Hematopoietic multipotent progenitor cell treated with erythropoietin and hydrocortisone succinate and interleukin-3 and kit ligand, for 6 days (in vitro differentiated cells): ENCODE measurements at regions not wholly inside any gene's neighbourhood (a gene's known extent, or its start where the extent isn't known, plus 50 kb on each side); places are given as distances from the start of the nearest gene placed in this dataset.

Experiments used
- DNase-seq: peaks from one replicate; pipeline ENCODE4 v3.0.0-alpha.2; 2015

- DNase-seq = no peak
Measured at GRCh38 chr21:20728691-20729090, 269.5 kb upstream of the NCAM2 start.

- DNase-seq = no peak
Measured at GRCh38 chr21:20729376-20729775, 268.8 kb upstream of the NCAM2 start.

GRCh38 chr21:20730441-20730840 lies 267.8 kb upstream of the NCAM2 start:
- no peak for DNase-seq

GRCh38 chr21:20735257-20735656 lies 263.0 kb upstream of the NCAM2 start:
- no peak for DNase-seq

- DNase-seq = no peak
Measured at GRCh38 chr21:20737227-20737913, 260.8 kb upstream of the NCAM2 start.

GRCh38 chr21:20739421-20739820 lies 258.8 kb upstream of the NCAM2 start:
- DNase-seq = peak; percentile 5

GRCh38 chr21:20741445-20741844 lies 256.8 kb upstream of the NCAM2 start:
- no peak for DNase-seq

- DNase-seq = no peak
Measured at GRCh38 chr21:20760221-20760620, 238.0 kb upstream of the NCAM2 start.

- no peak for DNase-seq
Measured at GRCh38 chr21:20774737-20775136, 223.5 kb upstream of the NCAM2 start.

- DNase-seq = no peak
Measured at GRCh38 chr21:20779321-20779720, 218.9 kb upstream of the NCAM2 start.

GRCh38 chr21:20783611-20784010 lies 214.6 kb upstream of the NCAM2 start:
- no peak for DNase-seq

GRCh38 chr21:20789729-20790500 lies 208.3 kb upstream of the NCAM2 start:
- no peak for DNase-seq

- DNase-seq = no peak
Measured at GRCh38 chr21:20800106-20800505, 198.1 kb upstream of the NCAM2 start.

- DNase-seq = no peak
Measured at GRCh38 chr21:20802201-20802600, 196.0 kb upstream of the NCAM2 start.

- DNase-seq = no peak
Measured at GRCh38 chr21:20802631-20803260, 195.5 kb upstream of the NCAM2 start.

GRCh38 chr21:20811702-20812101 lies 186.5 kb upstream of the NCAM2 start:
- DNase-seq = no peak

GRCh38 chr21:20814090-20814489 lies 184.1 kb upstream of the NCAM2 start:
- no peak for DNase-seq

GRCh38 chr21:20822666-20823065 lies 175.5 kb upstream of the NCAM2 start:
- no peak for DNase-seq

GRCh38 chr21:20852866-20853265 lies 145.3 kb upstream of the NCAM2 start:
- no peak for DNase-seq

GRCh38 chr21:20856926-20857325 lies 141.3 kb upstream of the NCAM2 start:
- DNase-seq = no peak

- no peak for DNase-seq
Measured at GRCh38 chr21:20874202-20874601, 124.0 kb upstream of the NCAM2 start.

GRCh38 chr21:20875742-20876141 lies 122.5 kb upstream of the NCAM2 start:
- DNase-seq = no peak

- DNase-seq = no peak
Measured at GRCh38 chr21:20877976-20878375, 120.2 kb upstream of the NCAM2 start.
